ENCODE measurements at regions not wholly inside any gene's neighbourhood (a gene's known extent, or its start where the extent isn't known, plus 50 kb on each side); places are given as distances from the start of the nearest gene placed in this dataset.

GRCh38 chr5:101163088-101163487 lies 260.0 kb upstream of the ST8SIA4 start:
- TF ChIP-seq CTCF (IDR thresholded peaks at IDR 0.05), result no peak
- TF ChIP-seq POLR2A (IDR thresholded peaks at IDR 0.05), result no peak
- no peak for TF ChIP-seq EP300 (IDR thresholded peaks at IDR 0.05)

All from suprapubic skin (tissue), 3 donors.